ENCODE measurements at regions not wholly inside any gene's neighbourhood (a gene's known extent, or its start where the extent isn't known, plus 50 kb on each side); places are given as distances from the start of the nearest gene placed in this dataset.

GRCh38 chr21:16320110-16320509 is 590.3 kb downstream of the USP25 start:
- in situ Hi-C loops (cut with MboI; ENCODE audit: low pct_unique_long_range_greater_than_20kb, low sequenced_read_pairs, unreplicated experiment): no loop called here
- TF ChIP-seq CTCF (IDR thresholded peaks at IDR 0.05; ENCODE audit: extremely low read depth, insufficient read depth, missing control alignments): no peak
- no peak for DNase-seq (ENCODE audit: low spot score)

GRCh38 chr21:16322454-16322853 is 592.7 kb downstream of the USP25 start:
- no peak for TF ChIP-seq CTCF (IDR thresholded peaks at IDR 0.05; ENCODE audit: extremely low read depth, insufficient read depth, missing control alignments)
- in situ Hi-C loops (cut with MboI; ENCODE audit: low pct_unique_long_range_greater_than_20kb, low sequenced_read_pairs, unreplicated experiment): no loop called here
- DNase-seq (ENCODE audit: low spot score): no peak

GRCh38 chr21:16323596-16323995 is 593.8 kb downstream of the USP25 start:
- TF ChIP-seq CTCF (IDR thresholded peaks at IDR 0.05; ENCODE audit: extremely low read depth, insufficient read depth, missing control alignments): no peak
- in situ Hi-C loops (cut with MboI; ENCODE audit: low pct_unique_long_range_greater_than_20kb, low sequenced_read_pairs, unreplicated experiment): no loop called here
- DNase-seq (ENCODE audit: low spot score): no peak

GRCh38 chr21:16324630-16325029 is 594.8 kb downstream of the USP25 start:
- no peak for TF ChIP-seq CTCF (IDR thresholded peaks at IDR 0.05; ENCODE audit: extremely low read depth, insufficient read depth, missing control alignments)
- DNase-seq (ENCODE audit: low spot score): no peak
- in situ Hi-C loops (cut with MboI; ENCODE audit: low pct_unique_long_range_greater_than_20kb, low sequenced_read_pairs, unreplicated experiment): no loop called here

- peak; percentile 54 for TF ChIP-seq CTCF (IDR thresholded peaks at IDR 0.05; ENCODE audit: extremely low read depth, insufficient read depth, missing control alignments)
- in situ Hi-C loops (cut with MboI; ENCODE audit: low pct_unique_long_range_greater_than_20kb, low sequenced_read_pairs, unreplicated experiment): no loop called here
- peak; percentile 11 for DNase-seq (ENCODE audit: low spot score)
These were observed 600.5 kb downstream of the USP25 start for GRCh38 chr21:16330082-16330907.

- in situ Hi-C loops (cut with MboI; ENCODE audit: low pct_unique_long_range_greater_than_20kb, low sequenced_read_pairs, unreplicated experiment): no loop called here
- DNase-seq (ENCODE audit: low spot score): no peak
- TF ChIP-seq CTCF (IDR thresholded peaks at IDR 0.05; ENCODE audit: extremely low read depth, insufficient read depth, missing control alignments): no peak
These were observed 601.1 kb downstream of the USP25 start for GRCh38 chr21:16330908-16331268.
